SK-N-MC (cell line): ENCODE measurements at regions not wholly inside any gene's neighbourhood (a gene's known extent, or its start where the extent isn't known, plus 50 kb on each side); places are given as distances from the start of the nearest gene placed in this dataset.

ENCODE experiments used
- DNase-seq: peaks from one replicate; pipeline ENCODE4 v3.0.0-alpha.2; 2011; ENCODE audit warnings: low read depth, low spot score
- H3K27ac ChIP-seq: fragments of 200-600 bp; sonication (generic); 2 replicates; pipeline ENCODE4 v1.5.1; 2016; ENCODE audit warnings: mixed run types
- H3K36me3 ChIP-seq: fragments of 200-600 bp; sonication (generic); 2 replicates; pipeline ENCODE4 v1.6.1; 2017; ENCODE audit warnings: antibody characterized with exemption, low read length, mixed read lengths; ENCODE audit not compliant: insufficient read depth
- H3K4me3 ChIP-seq: fragments of 200-600 bp; sonication (generic); 2 replicates; pipeline ENCODE4 v1.5.1; 2016
- H3K9ac ChIP-seq: fragments of 200-600 bp; sonication (generic); 2 replicates; pipeline ENCODE4 v1.8.0; 2017; ENCODE audit warnings: mixed run types, mixed read lengths; ENCODE audit not compliant: insufficient read length
- H3K9me3 ChIP-seq: fragments of 200-600 bp; sonication (generic); 2 replicates; pipeline ENCODE4 v1.6.1; 2017; ENCODE audit warnings: low read depth, mild to moderate bottlenecking, antibody characterized with exemption, low read length, moderate library complexity, mixed read lengths
- EZH2 ChIP-seq: fragments of 200-600 bp; sonication (generic); IDR thresholded peaks from one replicate; pipeline ENCODE4 v1.6.1; 2017; ENCODE audit warnings: antibody characterized with exemption
- FOXP2 ChIP-seq: optimal IDR thresholded peaks from 2 replicates; pipeline ENCODE3; 2011; ENCODE audit warnings: mild to moderate bottlenecking, moderate library complexity; ENCODE audit not compliant: insufficient read depth; ENCODE audit errors: extremely low read length, control extremely low read depth
- POLR2AphosphoS5 ChIP-seq: IDR thresholded peaks from 2 replicates; pipeline ENCODE4 v1.6.1; 2012; ENCODE audit warnings: mild to moderate bottlenecking, low read depth, low read length, borderline replicate concordance

GRCh38 chr9:107190061-107190935 lies 92.8 kb upstream of the RAD23B start:
- H3K36me3 ChIP-seq, result no peaks in the 10 kb centered on the region
- no peak overlapping the region for H3K27ac ChIP-seq
- no peak overlapping the region for H3K9ac ChIP-seq
- TF ChIP-seq POLR2AphosphoS5 (no peak), EZH2 (no peak), FOXP2 (no peak)
- H3K9me3 ChIP-seq, result no peaks in the 10 kb centered on the region
- no peak for DNase-seq
- H3K4me3 ChIP-seq, result no peak overlapping the region

GRCh38 chr9:107190936-107191290 lies 92.2 kb upstream of the RAD23B start:
- no peak for DNase-seq
- TF ChIP-seq FOXP2 (no peak), POLR2AphosphoS5 (no peak), EZH2 (no peak)
- Histone ChIP-seq H3K4me3 (no peak overlapping the region), H3K27ac (no peak overlapping the region), H3K9me3 (no peaks in the 10 kb centered on the region), H3K9ac (no peak overlapping the region), H3K36me3 (no peaks in the 10 kb centered on the region)

GRCh38 chr9:107193251-107193650 lies 89.8 kb upstream of the RAD23B start:
- TF ChIP-seq EZH2, result no peak
- no peak for TF ChIP-seq FOXP2
- TF ChIP-seq POLR2AphosphoS5, result no peak
- DNase-seq, result no peak
- H3K27ac ChIP-seq, result no peak overlapping the region
- no peak overlapping the region for H3K9ac ChIP-seq
- no peaks in the 10 kb centered on the region for H3K36me3 ChIP-seq
- H3K4me3 ChIP-seq, result no peak overlapping the region
- H3K9me3 ChIP-seq, result no peaks in the 10 kb centered on the region

- H3K9ac ChIP-seq, result no peak overlapping the region
- DNase-seq, result no peak
- H3K36me3 ChIP-seq, result no peaks in the 10 kb centered on the region
- no peak overlapping the region for H3K4me3 ChIP-seq
- H3K9me3 ChIP-seq, result no peaks in the 10 kb centered on the region
- TF ChIP-seq EZH2 (no peak), FOXP2 (no peak), POLR2AphosphoS5 (no peak)
- H3K27ac ChIP-seq, result no peak overlapping the region
Observed at GRCh38 chr9:107198718-107199117, 84.4 kb upstream of the RAD23B start.

GRCh38 chr9:107208121-107208520 lies 75.0 kb upstream of the RAD23B start:
- Histone ChIP-seq H3K4me3 (no peak overlapping the region), H3K36me3 (no peaks in the 10 kb centered on the region), H3K9ac (no peak overlapping the region), H3K27ac (no peak overlapping the region), H3K9me3 (no peaks in the 10 kb centered on the region)
- no peak for DNase-seq
- TF ChIP-seq FOXP2 (no peak), POLR2AphosphoS5 (no peak), EZH2 (no peak)

GRCh38 chr9:107210775-107211174 lies 72.3 kb upstream of the RAD23B start:
- no peak for DNase-seq
- Histone ChIP-seq H3K4me3 (no peak overlapping the region), H3K9ac (no peak overlapping the region), H3K27ac (no peak overlapping the region), H3K9me3 (no peaks in the 10 kb centered on the region), H3K36me3 (no peaks in the 10 kb centered on the region)
- TF ChIP-seq FOXP2, result no peak
- TF ChIP-seq POLR2AphosphoS5, result no peak
- no peak for TF ChIP-seq EZH2

- H3K9me3 ChIP-seq, result no peaks in the 10 kb centered on the region
- H3K27ac ChIP-seq, result no peak overlapping the region
- no peak for DNase-seq
- no peaks in the 10 kb centered on the region for H3K36me3 ChIP-seq
- no peak for TF ChIP-seq EZH2
- TF ChIP-seq FOXP2, result no peak
- TF ChIP-seq POLR2AphosphoS5, result no peak
- H3K4me3 ChIP-seq, result no peak overlapping the region
- H3K9ac ChIP-seq, result no peak overlapping the region
Observed at GRCh38 chr9:107211284-107211923, 71.7 kb upstream of the RAD23B start.

GRCh38 chr9:107212613-107213012 lies 70.5 kb upstream of the RAD23B start:
- H3K36me3 ChIP-seq, result no peaks in the 10 kb centered on the region
- no peak overlapping the region for H3K4me3 ChIP-seq
- no peak overlapping the region for H3K9ac ChIP-seq
- TF ChIP-seq FOXP2, result no peak
- TF ChIP-seq EZH2, result no peak
- TF ChIP-seq POLR2AphosphoS5, result no peak
- H3K9me3 ChIP-seq, result no peaks in the 10 kb centered on the region
- no peak for DNase-seq
- H3K27ac ChIP-seq, result no peak overlapping the region
